OCI-LY7 (cell line): ENCODE measurements at regions not wholly inside any gene's neighbourhood (a gene's known extent, or its start where the extent isn't known, plus 50 kb on each side); places are given as distances from the start of the nearest gene placed in this dataset.

Source experiments
- CTCF ChIP-seq: fragments of 200-600 bp; sonication (generic); conservative IDR thresholded peaks from 2 replicates; pipeline ENCODE4 v1.5.1; 2014; ENCODE audit warnings: mild to moderate bottlenecking, antibody characterized with exemption, low read length, moderate library complexity, mixed read lengths
- EZH2phosphoT487 ChIP-seq: fragments of 200-600 bp; sonication (generic); IDR thresholded peaks from 2 replicates; pipeline ENCODE4 v1.6.1; 2018; ENCODE audit warnings: low read depth, borderline replicate concordance, mild to moderate bottlenecking, mixed run types, antibody characterized with exemption, low read length, moderate library complexity, mixed read lengths

GRCh38 chr6:169938262-169938701, 186.9 kb downstream of the ERMARD start:
- TF ChIP-seq CTCF (no peak), EZH2phosphoT487 (no peak)
